GM21515 (cell line): ENCODE measurements at regions not wholly inside any gene's neighbourhood (a gene's known extent, or its start where the extent isn't known, plus 50 kb on each side); places are given as distances from the start of the nearest gene placed in this dataset.
"Not testable (repeated sequence)": the region's sequence is repeated elsewhere in the genome, so short reads cannot be mapped to it uniquely, and the experiment has no call there.

Experiments used
- ATAC-seq: cut with Tn5 transposase; IDR thresholded peaks from one replicate; pipeline ENCODE4 v1.9.1; 2021; ENCODE audit not compliant: unreplicated experiment

- peak; percentile 100 for ATAC-seq
Observed at GRCh38 chr1:223992456-223993246, 121.3 kb upstream of the FBXO28 start.

GRCh38 chr1:223991297-223991857 is 122.5 kb upstream of the FBXO28 start:
- not testable (repeated sequence) for ATAC-seq

DNA sequence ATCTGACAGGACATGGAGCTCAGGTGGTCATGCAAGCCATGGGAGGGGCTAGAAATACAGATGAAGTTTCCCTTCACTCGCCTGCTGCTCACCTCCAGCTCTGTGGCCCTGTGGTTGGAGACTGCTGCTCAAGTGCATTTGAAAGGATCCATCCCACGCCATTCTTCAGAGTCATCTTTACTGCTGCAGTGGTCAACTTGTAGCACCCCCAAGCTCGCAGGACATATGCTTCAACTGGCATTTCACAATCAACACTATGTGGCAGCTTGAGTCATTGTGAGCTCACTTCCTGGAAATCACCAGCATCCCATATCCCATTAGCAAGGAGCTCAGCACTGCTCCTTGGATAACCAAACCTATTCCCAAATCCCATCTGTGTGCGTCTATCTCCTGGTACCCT is 116.2 kb upstream of the TP53BP2 start:
- ATAC-seq, result not testable (repeated sequence)

- ATAC-seq, result not testable (repeated sequence)
Observed at GRCh38 chr1:223952801-223953200, 107.1 kb upstream of the TP53BP2 start.

- not testable (repeated sequence) for ATAC-seq
Observed at GRCh38 chr1:223951551-223951950, 105.8 kb upstream of the TP53BP2 start.

- not testable (repeated sequence) for ATAC-seq
Observed at GRCh38 chr1:223949944-223950343, 104.2 kb upstream of the TP53BP2 start.

- not testable (repeated sequence) for ATAC-seq
Observed at GRCh38 chr1:223948041-223948440, 102.3 kb upstream of the TP53BP2 start.

GRCh38 chr1:223936592-223936991 is 90.8 kb upstream of the TP53BP2 start:
- ATAC-seq, result not testable (repeated sequence)

GRCh38 chr1:223931476-223931875 is 85.7 kb upstream of the TP53BP2 start:
- not testable (repeated sequence) for ATAC-seq

DNA sequence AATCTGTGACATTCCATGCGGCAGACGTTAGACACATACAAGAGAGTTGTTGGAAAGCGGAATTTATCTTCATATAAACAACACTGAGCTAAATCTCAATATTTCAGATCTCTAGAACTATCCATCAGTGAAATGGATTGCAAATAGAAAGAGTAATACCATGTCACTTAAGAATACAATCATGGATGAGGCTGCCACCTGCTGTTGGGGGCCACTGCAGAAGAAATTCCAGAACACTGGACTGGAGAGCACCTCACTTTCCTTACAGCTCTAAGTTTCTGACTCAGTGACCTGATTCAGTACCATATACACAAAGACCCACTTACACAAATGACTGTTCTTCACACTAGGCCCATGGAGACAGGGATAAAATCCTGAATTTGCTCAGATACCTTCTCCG is 75.1 kb upstream of the TP53BP2 start:
- ATAC-seq, result not testable (repeated sequence)

GRCh38 chr1:223915476-223915875 is 69.7 kb upstream of the TP53BP2 start:
- ATAC-seq, result not testable (repeated sequence)

- not testable (repeated sequence) for ATAC-seq
Observed at GRCh38 chr1:223913715-223914114, 68.0 kb upstream of the TP53BP2 start.

GRCh38 chr1:223907943-223908587 is 62.3 kb upstream of the TP53BP2 start:
- not testable (repeated sequence) for ATAC-seq

DNA sequence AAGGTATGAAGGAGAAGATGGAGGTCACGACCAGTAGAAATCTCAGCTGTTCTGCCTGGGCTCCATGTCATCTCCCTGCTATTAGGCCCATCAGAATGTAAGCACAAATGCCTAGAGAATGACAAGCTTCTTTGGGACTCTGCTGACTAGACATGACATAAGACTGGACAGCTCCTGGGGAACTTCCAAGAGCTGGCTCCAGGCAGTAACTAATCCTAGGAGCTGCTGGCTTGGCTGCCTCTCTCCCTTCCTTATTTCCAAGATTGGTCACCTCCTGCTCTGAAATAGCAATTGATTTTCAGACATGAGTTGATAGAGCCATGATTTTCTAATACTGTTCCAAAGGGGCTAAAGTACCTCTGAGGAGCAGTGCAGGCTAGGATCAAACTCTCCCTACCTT is 57.5 kb upstream of the TP53BP2 start:
- not testable (repeated sequence) for ATAC-seq

DNA sequence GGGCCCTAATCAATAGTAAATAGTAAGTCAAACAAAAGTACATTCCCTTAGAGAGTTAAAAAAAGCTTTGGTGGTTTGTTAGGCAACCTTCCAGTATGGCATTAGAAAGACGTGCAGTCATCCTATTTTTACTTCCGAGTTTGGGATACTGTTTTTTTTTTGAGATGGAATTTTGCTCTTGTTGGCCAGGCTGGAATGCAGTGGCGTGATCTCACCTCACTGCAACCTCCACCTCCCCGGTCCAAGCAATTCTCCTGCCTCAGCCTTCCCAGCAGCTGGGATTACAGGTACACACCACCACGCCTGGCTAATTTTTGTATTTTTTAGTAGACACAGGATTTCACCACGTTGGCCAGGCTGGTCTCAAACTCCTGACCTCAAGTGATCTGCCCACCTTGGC is 54.0 kb upstream of the TP53BP2 start:
- ATAC-seq, result not testable (repeated sequence)

GRCh38 chr1:223897097-223897496 is 51.4 kb upstream of the TP53BP2 start:
- ATAC-seq, result not testable (repeated sequence)

GRCh38 chr1:223895950-223896349 is 50.2 kb upstream of the TP53BP2 start:
- ATAC-seq, result not testable (repeated sequence)
